Stomach smooth muscle (tissue), 2 donors: ENCODE measurements at regions not wholly inside any gene's neighbourhood (a gene's known extent, or its start where the extent isn't known, plus 50 kb on each side); places are given as distances from the start of the nearest gene placed in this dataset.

Experiments
- H3K27ac ChIP-seq: one replicate; pipeline ENCODE4 v1.7.0; 2013; ENCODE audit warnings: mild to moderate bottlenecking, low read length, inconsistent platforms
- H3K27me3 ChIP-seq, 2 donors: one replicate each; pipeline ENCODE4 v1.7.0; 2013; ENCODE audit warnings: low read length in 2 of 2; ENCODE audit not compliant: insufficient read depth in 2 of 2, control insufficient read depth in 1 of 2
- H3K36me3 ChIP-seq, 2 donors: one replicate each; pipeline ENCODE4 v1.7.0; 2013; ENCODE audit warnings: low read length in 2 of 2; ENCODE audit not compliant: control insufficient read depth in 2 of 2, insufficient read depth in 2 of 2
- H3K4me1 ChIP-seq: one replicate; pipeline ENCODE4 v1.7.0; 2013; ENCODE audit warnings: low read length; ENCODE audit not compliant: control insufficient read depth, insufficient read depth
- H3K4me3 ChIP-seq, 2 donors: one replicate each; pipeline ENCODE4 v1.7.0; 2013; ENCODE audit warnings: low read length in 2 of 2
- H3K9ac ChIP-seq, 2 donors: one replicate each; pipeline ENCODE4 v1.7.0; 2013; ENCODE audit warnings: low read length in 2 of 2, mild to moderate bottlenecking in 1 of 2
- H3K9me3 ChIP-seq, 2 donors: one replicate each; pipeline ENCODE4 v1.7.0; 2013; ENCODE audit warnings: low read length in 2 of 2; ENCODE audit not compliant: control insufficient read depth in 2 of 2
- donor health status: healthy.
- donor health status: Pancreatic carcinoma.

DNA sequence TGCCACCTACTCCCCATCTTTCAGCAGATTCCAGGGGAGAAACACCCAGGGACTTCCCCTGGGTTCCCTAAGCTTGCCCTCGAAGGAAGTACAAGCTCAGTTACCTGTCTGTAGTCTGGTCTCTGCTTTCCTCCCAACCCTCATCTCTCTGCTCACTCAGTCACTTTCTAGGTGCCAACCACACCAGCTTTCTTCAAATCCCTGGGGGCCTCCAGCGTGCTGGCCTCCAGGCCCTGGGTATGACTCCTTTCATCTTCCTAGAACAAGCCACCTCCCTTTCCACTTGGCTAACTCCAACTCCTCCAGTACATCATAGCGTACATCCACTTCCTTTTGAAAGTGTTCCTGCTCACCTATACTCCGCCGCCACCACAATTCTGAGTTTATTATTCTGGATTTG is 222.6 kb downstream of the SNX18 start:
- Histone ChIP-seq H3K9ac (no peak overlapping the region), H3K4me1 (no peaks in the 10 kb centered on the region), H3K4me3 (no peak overlapping the region), H3K27ac (no peak overlapping the region), H3K36me3 (no peaks in the 10 kb centered on the region), H3K9me3 (no peaks in the 10 kb centered on the region), H3K27me3 (no peaks in the 10 kb centered on the region)

- Histone ChIP-seq H3K4me1 (no peaks in the 10 kb centered on the region), H3K27ac (no peak overlapping the region), H3K4me3 (no peak overlapping the region), H3K36me3 (no peaks in the 10 kb centered on the region), H3K9ac (no peak overlapping the region), H3K27me3 (no peaks in the 10 kb centered on the region), H3K9me3 (no peaks in the 10 kb centered on the region)
These were observed 221.8 kb downstream of the SNX18 start for GRCh38 chr5:54739371-54739770.

- no peaks in the 10 kb centered on the region for H3K9me3 ChIP-seq
- H3K4me1 ChIP-seq, result no peaks in the 10 kb centered on the region
- H3K4me3 ChIP-seq, result no peak overlapping the region
- no peaks in the 10 kb centered on the region for H3K27me3 ChIP-seq
- no peaks in the 10 kb centered on the region for H3K36me3 ChIP-seq
- H3K9ac ChIP-seq, result no peak overlapping the region
- H3K27ac ChIP-seq, result no peak overlapping the region
These were observed 221.4 kb downstream of the SNX18 start for GRCh38 chr5:54738973-54739367.

DNA sequence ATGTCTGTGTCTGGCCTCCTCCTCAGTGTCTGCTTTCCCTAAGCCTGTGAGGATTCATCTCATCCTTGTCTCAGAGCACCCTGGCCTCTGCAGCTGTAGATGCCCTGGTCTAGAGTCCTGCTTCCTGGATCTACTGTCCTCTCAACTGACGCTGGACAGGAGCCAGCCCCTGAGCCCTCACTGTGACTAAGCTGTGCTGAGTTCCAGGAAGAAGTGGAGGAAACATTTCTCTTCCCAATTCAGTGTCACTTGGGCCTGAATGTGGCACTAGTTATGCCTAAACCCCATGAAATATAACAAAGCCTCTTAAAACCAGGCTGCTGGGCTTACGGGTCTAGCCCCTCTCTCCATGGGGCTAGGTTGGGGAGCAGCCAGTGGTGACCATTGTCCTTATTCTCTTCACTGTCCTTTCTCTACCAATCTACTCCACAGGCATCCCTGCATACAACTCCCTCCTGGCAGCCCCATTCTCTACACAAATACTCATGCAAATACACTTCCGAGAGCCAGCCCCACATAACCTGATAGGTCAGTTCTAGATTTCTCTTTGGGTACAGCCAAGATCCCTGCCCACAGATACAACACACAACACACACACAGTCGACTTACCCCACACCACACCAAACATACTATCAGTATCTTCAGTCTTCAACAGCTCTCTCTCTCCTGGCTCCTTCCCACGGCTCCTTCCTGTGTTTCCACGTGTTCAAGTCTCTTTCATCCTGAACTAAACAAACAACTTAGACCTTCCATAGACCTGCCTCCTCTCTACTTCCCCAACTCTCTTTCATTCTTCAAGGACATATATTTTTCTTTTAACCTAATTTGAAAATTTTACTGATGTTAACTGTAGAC is 220.8 kb downstream of the SNX18 start:
- Histone ChIP-seq H3K4me1 (no peaks in the 10 kb centered on the region), H3K4me3 (no peak overlapping the region), H3K27ac (no peak overlapping the region), H3K9ac (no peak overlapping the region), H3K36me3 (no peaks in the 10 kb centered on the region), H3K9me3 (no peaks in the 10 kb centered on the region), H3K27me3 (no peaks in the 10 kb centered on the region)

- Histone ChIP-seq H3K9me3 (no peaks in the 10 kb centered on the region), H3K9ac (no peak overlapping the region), H3K4me1 (no peaks in the 10 kb centered on the region), H3K27ac (no peak overlapping the region), H3K27me3 (no peaks in the 10 kb centered on the region), H3K4me3 (no peak overlapping the region), H3K36me3 (no peaks in the 10 kb centered on the region)
These were observed 218.6 kb downstream of the SNX18 start for GRCh38 chr5:54736003-54736797.

DNA sequence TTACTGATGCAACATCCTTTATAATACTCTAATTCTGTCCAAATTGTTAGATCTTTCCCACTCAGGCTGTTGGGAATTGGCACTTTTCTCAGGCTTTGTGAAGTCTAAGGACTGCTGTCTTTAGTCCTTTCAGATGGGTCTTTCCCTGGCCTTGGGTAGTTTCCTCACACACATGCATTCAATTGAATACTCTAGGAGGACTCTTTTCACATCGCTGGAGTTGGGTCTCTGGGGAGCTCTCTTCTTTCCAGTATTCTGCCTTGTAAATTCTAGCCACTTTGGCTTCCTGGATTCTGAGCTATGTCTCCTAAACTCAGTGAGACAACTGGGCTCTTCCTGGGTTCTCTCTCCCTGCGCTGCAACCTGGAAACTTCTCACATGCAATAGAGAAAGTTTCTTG is 215.5 kb downstream of the SNX18 start:
- Histone ChIP-seq H3K36me3 (no peaks in the 10 kb centered on the region), H3K9ac (no peak overlapping the region), H3K27me3 (no peaks in the 10 kb centered on the region), H3K4me3 (no peak overlapping the region), H3K4me1 (no peaks in the 10 kb centered on the region), H3K9me3 (no peaks in the 10 kb centered on the region), H3K27ac (no peak overlapping the region)

- no peaks in the 10 kb centered on the region for H3K9me3 ChIP-seq
- H3K27ac ChIP-seq, result no peak overlapping the region
- H3K4me1 ChIP-seq, result no peaks in the 10 kb centered on the region
- H3K9ac ChIP-seq, result no peak overlapping the region
- H3K36me3 ChIP-seq, result no peaks in the 10 kb centered on the region
- H3K27me3 ChIP-seq, result no peaks in the 10 kb centered on the region
- H3K4me3 ChIP-seq, result no peak overlapping the region
These were observed 214.5 kb downstream of the SNX18 start for GRCh38 chr5:54732108-54732507.

- Histone ChIP-seq H3K27ac (no peak overlapping the region), H3K36me3 (no peaks in the 10 kb centered on the region), H3K4me1 (no peaks in the 10 kb centered on the region), H3K9ac (no peak overlapping the region), H3K4me3 (no peak overlapping the region), H3K9me3 (no peaks in the 10 kb centered on the region), H3K27me3 (no peaks in the 10 kb centered on the region)
These were observed 211.0 kb downstream of the SNX18 start for GRCh38 chr5:54728588-54728915.

DNA sequence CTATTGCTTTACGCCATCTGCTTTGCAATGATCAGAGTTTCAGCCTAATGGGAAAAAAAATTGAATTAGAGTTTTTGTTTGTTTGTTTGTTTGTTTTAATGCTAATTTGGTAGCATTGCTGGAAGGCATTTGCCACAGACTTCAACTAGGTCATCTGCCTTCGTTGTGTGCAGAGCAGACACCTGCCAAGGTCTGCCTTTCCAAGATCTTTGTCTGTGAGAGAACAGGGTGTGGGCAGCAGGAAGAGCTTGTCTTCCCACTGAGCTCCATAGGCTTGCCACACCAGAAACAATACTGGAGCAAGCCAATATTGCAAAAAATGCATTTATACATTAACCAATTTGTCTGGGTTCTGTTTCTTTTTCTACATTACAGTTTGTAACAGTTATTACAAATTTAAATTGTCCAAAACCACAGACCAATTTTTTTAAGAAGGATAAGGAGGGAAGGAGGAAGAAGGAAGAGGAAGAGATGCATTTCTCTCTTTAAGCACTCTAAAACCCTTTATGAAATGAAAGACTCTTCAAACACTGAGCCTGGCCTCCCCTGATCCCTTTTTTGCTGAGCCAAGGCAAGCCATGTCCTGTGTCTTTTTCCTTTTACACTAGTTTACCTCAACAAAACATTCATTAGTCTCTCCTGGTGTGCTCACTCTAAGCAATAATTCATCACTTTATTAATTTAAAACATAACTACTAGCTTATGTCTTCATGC is 210.5 kb downstream of the SNX18 start:
- no peak overlapping the region for H3K27ac ChIP-seq

GRCh38 chr5:54725391-54726280 is 208.1 kb downstream of the SNX18 start:
- Histone ChIP-seq H3K27ac (no peak overlapping the region), H3K4me3 (no peak overlapping the region), H3K9me3 (no peaks in the 10 kb centered on the region), H3K27me3 (no peaks in the 10 kb centered on the region), H3K9ac (no peak overlapping the region), H3K36me3 (no peaks in the 10 kb centered on the region), H3K4me1 (no peaks in the 10 kb centered on the region)

More for the DNA sequence above, 210.5 kb downstream of the SNX18 start:
- H3K9ac ChIP-seq, result no peak overlapping the region
- no peaks in the 10 kb centered on the region for H3K4me1 ChIP-seq
- no peaks in the 10 kb centered on the region for H3K36me3 ChIP-seq
- no peaks in the 10 kb centered on the region for H3K27me3 ChIP-seq
- no peaks in the 10 kb centered on the region for H3K9me3 ChIP-seq
- no peak overlapping the region for H3K4me3 ChIP-seq
